ENCODE measurements at regions not wholly inside any gene's neighbourhood (a gene's known extent, or its start where the extent isn't known, plus 50 kb on each side); places are given as distances from the start of the nearest gene placed in this dataset.
A peak's percentile ranks its signal among the peaks of the same experiment; 100 is the strongest.

DNA sequence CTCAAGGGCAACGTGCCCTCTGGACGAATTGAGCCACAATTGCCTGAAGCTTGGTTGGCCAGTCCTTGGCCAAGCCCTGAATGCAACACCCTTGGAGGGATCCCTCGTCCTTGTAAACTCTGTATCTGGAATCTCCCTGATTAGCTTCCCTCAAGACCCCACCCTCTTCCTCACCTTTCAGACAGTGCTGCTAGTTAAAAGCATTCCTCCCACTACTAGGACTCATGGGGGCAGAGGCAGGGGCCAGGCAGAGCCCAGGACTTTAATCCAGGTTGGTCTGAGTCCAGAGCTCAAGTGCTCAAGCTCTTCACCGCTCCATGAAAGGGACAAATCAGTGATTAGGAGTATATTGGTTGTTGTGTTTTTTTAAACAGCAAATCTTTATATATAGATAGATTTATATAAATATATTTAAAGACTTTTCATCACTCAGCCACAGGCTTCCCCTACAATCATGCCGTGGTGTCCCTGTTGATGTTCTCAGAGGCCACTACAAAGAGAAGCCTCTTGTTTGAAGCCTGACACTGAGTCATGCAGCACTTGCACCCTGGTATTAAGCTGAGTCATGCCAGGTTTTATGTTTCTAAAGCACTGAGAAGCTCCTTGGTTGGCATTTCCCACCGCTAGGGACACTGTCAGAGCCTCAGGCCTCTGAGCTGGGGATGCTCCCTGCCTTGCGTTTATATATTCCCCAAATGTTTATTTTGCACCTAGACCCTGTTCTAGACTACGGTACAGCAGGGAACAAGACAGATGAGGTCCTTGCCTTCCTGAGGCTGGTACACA, 53.8 kb upstream of the GSC start:
- WGBS, 2 experiments (ENCODE audit: extremely low coverage in 1 of 2, insufficient coverage in 1 of 2, insufficient read length in 1 of 2, insufficient replicate concordance in 2 of 2, low coverage in 1 of 2, low lambda C conversion rate in 2 of 2, missing lambda C conversion rate in 1 of 2), result 97% methylated on average over 8 of the region's 8 CpGs; no CpG with 5 or more reads in 1 of the 2 experiments
- H3K14ac ChIP-seq (ENCODE audit: insufficient read length), result no peak overlapping the region
- no peak overlapping the region for H3K18ac ChIP-seq (ENCODE audit: extremely low read depth, low read length)
- H2AFZ ChIP-seq (ENCODE audit: low read length), result no peak overlapping the region
- H3K79me1 ChIP-seq (ENCODE audit: low read depth, low read length), result no peaks in the 10 kb centered on the region
- no peaks in the 10 kb centered on the region for H4K20me1 ChIP-seq (replicated peaks in 1 of 2; ENCODE audit: control insufficient read depth in 1 of 2, insufficient read depth in 2 of 2, low read length in 2 of 2)
- no peak overlapping the region for H3K4me3 ChIP-seq (ENCODE audit: extremely low read depth in 1 of 4, insufficient read depth in 2 of 4, low read depth in 3 of 4, low read length in 4 of 4)
- CTCF ChIA-PET (ENCODE audit: partially characterized antibody), result interaction anchor here (0.7 to 2.0 kb wide), 7 partner anchors 13 to 231 kb away, joined by 3 to 4 read pairs (median 3); no protein-coding TSS in a partner anchor
- no peaks in the 10 kb centered on the region for H3K23me2 ChIP-seq (ENCODE audit: low read depth, low read length)
- FAIRE-seq (no peak), DNase-seq (ENCODE audit: low read depth in 1 of 2, low spot score in 2 of 2) (no peak)
- no peak overlapping the region for H2AK5ac ChIP-seq (ENCODE audit: low read depth, low read length)
- H4K5ac ChIP-seq (ENCODE audit: insufficient read length, low read depth, low read length), result no peak overlapping the region
- H3K27me3 ChIP-seq (replicated peaks in 1 of 4; ENCODE audit: control insufficient read depth in 3 of 4, extremely low read depth in 1 of 4, insufficient read depth in 3 of 4, low read length in 3 of 4), result no peaks in the 10 kb centered on the region
- H2BK12ac ChIP-seq (ENCODE audit: low read depth, low read length), result no peak overlapping the region
- H2BK5ac ChIP-seq (ENCODE audit: low read depth, low read length), result no peak overlapping the region
- H3K4me1 ChIP-seq (replicated peaks in 1 of 4; ENCODE audit: control insufficient read depth in 3 of 4, insufficient read depth in 4 of 4, low read length in 3 of 4), result no peaks in the 10 kb centered on the region; a peak in 1 of 7 replicates
- no peak overlapping the region for H2BK15ac ChIP-seq (ENCODE audit: low read length)
- no peak overlapping the region for H3K27ac ChIP-seq (ENCODE audit: low read depth, low read length)
- POLR2A ChIA-PET (ENCODE audit: partially characterized antibody), result no interaction called here
- TF ChIP-seq ZNF274 (IDR thresholded peaks at IDR 0.05; ENCODE audit: borderline replicate concordance, extremely low read depth, low read length), result no peak
- TF ChIP-seq BACH1 (IDR thresholded peaks at IDR 0.05; ENCODE audit: low read length), result peak; percentile 96
- TF ChIP-seq, protein P1, sequence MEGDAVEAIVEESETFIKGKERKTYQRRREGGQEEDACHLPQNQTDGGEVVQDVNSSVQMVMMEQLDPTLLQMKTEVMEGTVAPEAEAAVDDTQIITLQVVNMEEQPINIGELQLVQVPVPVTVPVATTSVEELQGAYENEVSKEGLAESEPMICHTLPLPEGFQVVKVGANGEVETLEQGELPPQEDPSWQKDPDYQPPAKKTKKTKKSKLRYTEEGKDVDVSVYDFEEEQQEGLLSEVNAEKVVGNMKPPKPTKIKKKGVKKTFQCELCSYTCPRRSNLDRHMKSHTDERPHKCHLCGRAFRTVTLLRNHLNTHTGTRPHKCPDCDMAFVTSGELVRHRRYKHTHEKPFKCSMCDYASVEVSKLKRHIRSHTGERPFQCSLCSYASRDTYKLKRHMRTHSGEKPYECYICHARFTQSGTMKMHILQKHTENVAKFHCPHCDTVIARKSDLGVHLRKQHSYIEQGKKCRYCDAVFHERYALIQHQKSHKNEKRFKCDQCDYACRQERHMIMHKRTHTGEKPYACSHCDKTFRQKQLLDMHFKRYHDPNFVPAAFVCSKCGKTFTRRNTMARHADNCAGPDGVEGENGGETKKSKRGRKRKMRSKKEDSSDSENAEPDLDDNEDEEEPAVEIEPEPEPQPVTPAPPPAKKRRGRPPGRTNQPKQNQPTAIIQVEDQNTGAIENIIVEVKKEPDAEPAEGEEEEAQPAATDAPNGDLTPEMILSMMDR (IDR thresholded peaks at IDR 0.05; ENCODE audit: control extremely low read depth in 1 of 3, insufficient read depth in 1 of 3, low read depth in 1 of 3, low read length in 3 of 3), result peak in 1 of 3 experiments; percentile 27; a peak in 2 of 4 replicates
- TF ChIP-seq RFX5 (IDR thresholded peaks at IDR 0.05; ENCODE audit: borderline replicate concordance, low read depth, low read length), result no peak
- TF ChIP-seq RAD21 (IDR thresholded peaks at IDR 0.05 in 1 of 2, conservative IDR thresholded peaks at IDR 0.05 in 1 of 2; ENCODE audit: low read depth in 2 of 2, low read length in 2 of 2), result 0 out of 4 replicates have a peak, but pooled peaks of 1 of the 2 experiments have one; percentile 8
- no peak for TF ChIP-seq TAF1 (IDR thresholded peaks at IDR 0.05; ENCODE audit: low read depth, low read length)
- peak; percentile 79 for TF ChIP-seq MAFK (IDR thresholded peaks at IDR 0.05; ENCODE audit: low read depth, low read length)
- no peak overlapping the region for H3K9ac ChIP-seq (replicated peaks in 1 of 4; ENCODE audit: extremely low read depth in 1 of 4, low read depth in 3 of 4, low read length in 3 of 4)
- H3K9me3 ChIP-seq (ENCODE audit: insufficient read depth in 2 of 2, low read depth in 1 of 2, low read length in 1 of 2), result peaks cover 0 to 9% of the 10 kb centered on the region in 2 experiments; a peak in 1 of 4 replicates
- H3K23ac ChIP-seq (ENCODE audit: insufficient read length), result no peak overlapping the region
- H3K56ac ChIP-seq (replicated peaks; ENCODE audit: insufficient read length, low read depth, low read length), result no peak overlapping the region
- no peak overlapping the region for H3K4ac ChIP-seq (replicated peaks; ENCODE audit: insufficient read length, low read depth, low read length)
- no peaks in the 10 kb centered on the region for H3K36me3 ChIP-seq (ENCODE audit: control insufficient read depth in 2 of 4, insufficient read depth in 4 of 4, low read length in 3 of 4)
- no peak overlapping the region for H4K91ac ChIP-seq (replicated peaks; ENCODE audit: insufficient read length, low read length)
- no peak overlapping the region for H3K4me2 ChIP-seq (ENCODE audit: insufficient read depth in 1 of 2, low read depth in 2 of 2, low read length in 2 of 2)
- H2BK120ac ChIP-seq (replicated peaks; ENCODE audit: low read depth, low read length), result no peak overlapping the region
- no peak overlapping the region for H2BK20ac ChIP-seq (ENCODE audit: low read length)
- no peak overlapping the region for H4K8ac ChIP-seq (ENCODE audit: extremely low read depth, insufficient read depth, low read length)
- no peaks in the 10 kb centered on the region for H3K79me2 ChIP-seq (ENCODE audit: control insufficient read depth in 1 of 2, insufficient read depth in 2 of 2, low read length in 2 of 2)

Data from H1 (cell line).